ENCODE measurements at regions not wholly inside any gene's neighbourhood (a gene's known extent, or its start where the extent isn't known, plus 50 kb on each side); places are given as distances from the start of the nearest gene placed in this dataset.
A peak's percentile ranks its signal among the peaks of the same experiment; 100 is the strongest.
"Not testable (repeated sequence)": the region's sequence is repeated elsewhere in the genome, so short reads cannot be mapped to it uniquely, and the experiment has no call there.

DNA sequence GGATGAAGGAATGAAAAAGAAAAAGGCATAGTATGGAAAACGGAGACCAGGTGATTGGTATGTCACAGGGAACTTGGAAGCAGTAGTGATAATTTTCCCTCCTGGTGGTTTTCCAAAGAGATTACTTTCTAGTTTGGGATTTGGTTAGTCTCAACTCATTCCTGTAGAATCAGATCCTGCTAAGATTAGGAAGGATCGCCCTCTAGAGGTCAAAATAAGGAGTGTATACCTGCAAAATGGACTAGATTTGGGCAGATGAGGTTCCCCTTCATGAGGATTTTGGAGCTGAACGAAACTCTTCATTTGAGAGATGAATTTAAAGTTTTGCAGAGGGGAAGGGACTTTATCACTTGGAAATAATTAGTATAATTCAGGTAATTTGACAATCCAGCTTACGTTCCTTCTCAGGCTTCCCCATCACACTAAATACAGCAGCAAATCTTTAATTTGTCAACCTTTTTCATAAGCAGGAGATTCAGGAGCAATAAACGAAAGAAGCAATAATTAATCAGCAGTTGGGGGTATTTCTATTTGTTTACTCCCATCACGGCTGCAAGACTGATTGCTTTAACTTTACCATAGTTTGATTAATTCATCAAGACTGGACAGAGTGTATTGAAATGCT, 65.2 kb downstream of the CCDC195 start:
- Mint-ChIP-seq H3K27ac (no peak overlapping the region), H3K4me1 (peaks cover 2 to 12% (median 5%) of the 10 kb centered on the region in 3 donors), H3K27me3 (peaks cover 0 to 4% (median 0%) of the 10 kb centered on the region in 3 donors), H3K36me3 (no peaks in the 10 kb centered on the region), H3K4me3 (no peak overlapping the region), H3K9me3 (peaks cover 0 to 4% (median 0%) of the 10 kb centered on the region in 7 donors)
- peak; percentile 42 for DNase-seq
- ATAC-seq (ENCODE audit: low read depth in 2 of 2): peak; percentile 53 to 65

DNA sequence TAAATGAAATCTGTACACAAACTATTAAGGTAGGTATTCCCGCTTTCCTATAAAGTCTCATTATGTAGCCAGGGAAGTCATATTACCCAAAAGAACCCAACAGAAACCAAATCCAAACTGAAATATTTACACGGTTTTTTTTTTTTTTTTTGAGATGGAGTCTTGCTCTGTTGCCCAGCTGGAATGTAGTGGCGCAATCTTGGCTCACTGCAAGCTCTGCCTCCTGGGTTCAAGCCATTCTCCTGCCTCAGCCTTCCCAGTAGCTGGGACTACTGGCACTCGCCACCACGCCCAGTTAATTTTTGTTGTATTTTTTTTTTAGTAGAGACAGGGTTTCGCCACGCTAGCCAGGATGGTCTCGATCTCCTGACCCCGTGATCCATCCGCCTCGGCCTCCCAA, 62.5 kb upstream of the CUL3 start:
- not testable (repeated sequence) for H3K9me3 Mint-ChIP-seq; ATAC-seq (ENCODE audit: low read depth in 2 of 2); H3K27ac Mint-ChIP-seq; H3K27me3 Mint-ChIP-seq; DNase-seq; H3K4me3 Mint-ChIP-seq; H3K36me3 Mint-ChIP-seq
- H3K4me1 Mint-ChIP-seq: peaks cover 2 to 20% (median 8%) of the 10 kb centered on the region in 3 donors

DNA sequence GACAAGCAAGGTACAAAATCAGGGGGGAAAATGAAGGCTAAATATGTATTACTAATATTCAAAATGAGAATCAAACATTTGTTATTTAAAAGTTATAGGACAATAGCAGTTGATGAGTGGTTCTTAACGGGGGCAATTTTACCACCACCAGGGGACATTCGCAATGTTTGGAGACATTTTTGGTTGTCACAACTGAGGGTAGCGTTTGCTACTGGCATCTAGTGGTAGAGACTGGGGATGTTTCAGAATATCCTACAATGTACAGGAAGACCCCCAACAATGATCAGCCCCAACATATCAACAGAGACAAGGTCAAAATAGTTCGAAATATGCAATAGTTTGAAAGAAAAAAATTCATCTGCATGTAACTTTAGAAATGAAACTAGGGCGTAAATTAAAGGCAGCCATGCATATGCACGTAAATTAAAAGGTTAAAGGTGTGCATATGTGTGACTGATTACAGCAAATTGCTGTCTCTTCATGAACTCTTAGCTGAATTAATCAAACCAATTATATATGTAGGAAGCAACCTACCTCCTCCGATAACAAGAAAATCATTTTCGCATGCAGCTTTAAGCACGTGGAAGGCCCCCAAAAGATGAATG, 61.2 kb upstream of the CUL3 start:
- Mint-ChIP-seq H3K36me3 (no peaks in the 10 kb centered on the region), H3K9me3 (no peaks in the 10 kb centered on the region), H3K27me3 (peaks cover 0 to 8% (median 4%) of the 10 kb centered on the region in 3 donors), H3K4me1 (peaks cover 2 to 20% (median 12%) of the 10 kb centered on the region in 3 donors), H3K27ac (peak overlapping the region in 1 of 6 donors; percentile 27), H3K4me3 (no peak overlapping the region)
- peak; percentile 82 to 88 for ATAC-seq (ENCODE audit: low read depth in 2 of 2)
- DNase-seq: peak; percentile 42

DNA sequence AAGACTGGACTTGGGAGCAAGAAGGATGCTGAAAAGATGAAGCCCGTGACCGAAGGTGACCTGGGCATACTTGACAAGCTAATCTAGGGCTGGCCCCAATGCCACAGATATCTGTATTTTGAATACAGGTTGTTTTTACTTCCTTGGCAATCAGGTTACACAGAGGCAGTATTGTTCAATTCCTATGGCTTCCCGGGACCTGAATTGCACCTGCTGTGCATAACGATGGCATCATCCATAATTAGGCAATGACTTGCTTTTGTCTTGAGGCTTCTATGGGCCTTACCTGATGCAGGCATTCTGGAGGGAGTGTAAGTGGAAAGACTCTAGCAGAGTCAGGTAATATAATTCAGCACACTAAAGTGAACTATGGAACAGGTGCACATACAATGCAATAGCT, 60.6 kb upstream of the CUL3 start:
- H3K4me1 Mint-ChIP-seq: peaks cover 2 to 16% (median 12%) of the 10 kb centered on the region in 3 donors
- ATAC-seq (ENCODE audit: low read depth in 2 of 2) (no peak), DNase-seq (no peak)
- no peaks in the 10 kb centered on the region for H3K9me3 Mint-ChIP-seq
- peak overlapping the region in 1 of 6 donors; percentile 66 for H3K27ac Mint-ChIP-seq
- no peak overlapping the region for H3K4me3 Mint-ChIP-seq
- peaks cover 0 to 8% (median 0%) of the 10 kb centered on the region in 3 donors for H3K27me3 Mint-ChIP-seq
- H3K36me3 Mint-ChIP-seq: no peaks in the 10 kb centered on the region

DNA sequence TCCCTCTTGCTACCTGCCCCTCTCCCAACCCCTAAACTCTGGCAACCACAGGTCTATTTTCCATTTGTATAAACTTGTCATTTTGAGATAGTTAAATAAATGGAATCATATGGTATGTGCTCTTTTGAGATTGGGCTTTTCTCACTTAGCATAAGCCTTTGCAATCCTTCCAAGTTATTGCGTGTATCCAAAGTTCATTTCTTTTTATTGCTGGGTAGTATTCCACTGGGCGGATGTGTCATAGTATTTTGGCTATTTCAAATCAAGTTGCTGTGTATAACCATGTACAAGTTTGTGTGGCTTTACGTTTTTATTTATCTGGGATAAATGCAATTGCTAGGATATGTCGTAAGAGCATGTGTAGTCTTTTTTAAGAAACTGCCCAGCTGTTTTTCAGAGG, 55.5 kb upstream of the CUL3 start:
- Mint-ChIP-seq H3K27me3 (peaks cover 0 to 8% (median 0%) of the 10 kb centered on the region in 3 donors), H3K4me3 (no peak overlapping the region), H3K4me1 (peaks cover 18 to 19% (median 19%) of the 10 kb centered on the region in 3 donors), H3K27ac (peak overlapping the region in 2 of 6 donors; percentile 13 to 16), H3K9me3 (peaks cover 0 to 2% (median 0%) of the 10 kb centered on the region in 7 donors), H3K36me3 (no peaks in the 10 kb centered on the region)
- ATAC-seq (ENCODE audit: low read depth in 2 of 2) (no peak), DNase-seq (no peak)

DNA sequence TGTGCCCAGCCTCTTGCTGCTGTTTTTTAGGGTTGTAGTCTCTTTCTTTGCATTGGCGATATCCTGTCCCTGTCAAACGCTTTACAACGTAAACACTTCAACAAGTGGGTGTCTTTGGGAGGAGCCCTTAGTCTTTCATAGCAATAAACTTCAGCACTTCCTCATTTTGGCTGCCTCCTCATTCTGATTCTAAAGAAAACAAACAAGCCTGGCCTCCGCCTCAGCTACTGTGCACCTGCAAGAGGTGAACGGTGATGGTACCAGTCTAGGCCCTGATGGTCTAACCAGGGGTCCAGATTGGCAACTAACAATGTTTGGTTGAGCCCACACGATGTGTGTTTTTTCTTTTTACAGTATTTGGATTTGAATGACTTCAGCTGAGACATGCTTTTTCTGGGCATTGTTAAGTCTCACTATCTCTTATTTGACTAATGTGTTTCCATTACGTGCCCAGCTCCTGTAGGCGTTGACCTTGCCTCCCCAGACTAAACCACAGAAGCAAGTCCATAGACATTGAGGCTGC, 53.2 kb upstream of the CUL3 start:
- H3K27ac Mint-ChIP-seq: peak overlapping the region; percentile 56 to 95 (median 88)

More for the DNA sequence above, 53.2 kb upstream of the CUL3 start:
- DNase-seq (peak; percentile 65), ATAC-seq (ENCODE audit: low read depth in 2 of 2) (peak; percentile 96 to 98)
- Mint-ChIP-seq H3K4me1 (peaks cover 14 to 19% (median 18%) of the 10 kb centered on the region in 3 donors), H3K4me3 (peak overlapping the region in 7 of 8 donors; percentile 26 to 85 (median 73)), H3K27me3 (peaks cover 0 to 8% (median 0%) of the 10 kb centered on the region in 3 donors), H3K36me3 (no peaks in the 10 kb centered on the region), H3K9me3 (peaks cover 0 to 2% (median 0%) of the 10 kb centered on the region in 7 donors)

Measured in naive B cell (primary cell).